PC-9 (cell line): ENCODE measurements at regions not wholly inside any gene's neighbourhood (a gene's known extent, or its start where the extent isn't known, plus 50 kb on each side); places are given as distances from the start of the nearest gene placed in this dataset.

Source experiments
- BruUV-seq: library from RNA; stranded (reverse); fragments of 400-500 nt; replicated peaks from 2 replicates; lab custom pipeline; 2021; lab: Mats Ljungman, UMichigan
- CTCF ChIA-PET: fragments of 300-600 bp; sonication (Branson Sonifier 250); formaldehyde crosslinking; loops from one replicate; lab custom pipeline; 2022; ENCODE audit warnings: antibody characterized with exemption; lab: Charles Lee
- POLR2A ChIA-PET: fragments of 300-600 bp; sonication (Branson Sonifier 250); formaldehyde crosslinking; loops from one replicate; lab custom pipeline; 2022; ENCODE audit warnings: antibody characterized with exemption; ENCODE audit not compliant: unreplicated experiment; lab: Charles Lee
- DNase-seq, 2 experiments: peaks; one replicate each; pipeline versions ENCODE4 v3.0.0 to v3.0.0-alpha.2; 2015 to 2022; ENCODE audit warnings: mixed read lengths in 1 of 2
- H2AFZ ChIP-seq: fragments of 200-600 bp; sonication (generic); 2 replicates; pipeline ENCODE4 v1.8.1; 2017; ENCODE audit warnings: antibody characterized with exemption
- H3F3A ChIP-seq: fragments of 200-600 bp; sonication (generic); 2 replicates; pipeline ENCODE4 v1.8.1; 2017; ENCODE audit warnings: antibody characterized with exemption, mild to moderate bottlenecking, low read depth; ENCODE audit not compliant: insufficient read depth
- H3K27ac ChIP-seq: fragments of 200-600 bp; sonication (generic); 2 replicates; pipeline ENCODE4 v1.6.1; 2016; ENCODE audit warnings: mixed run types
- H3K27me3 ChIP-seq: fragments of 200-600 bp; sonication (generic); 2 replicates; pipeline ENCODE4 v1.6.1; 2016; ENCODE audit warnings: low read depth, mixed run types; ENCODE audit not compliant: insufficient read depth
- H3K36me3 ChIP-seq: fragments of 200-600 bp; sonication (generic); 2 replicates; pipeline ENCODE4 v1.6.1; 2016; ENCODE audit warnings: low read depth, mixed run types
- H3K4me1 ChIP-seq: fragments of 200-600 bp; sonication (generic); replicated peaks from 2 replicates; pipeline ENCODE4 v1.6.1; 2016; ENCODE audit warnings: mixed run types; ENCODE audit not compliant: insufficient read depth
- H3K4me2 ChIP-seq: fragments of 200-600 bp; sonication (generic); 2 replicates; pipeline ENCODE4 v1.6.1; 2017; ENCODE audit warnings: mixed run types
- H3K4me3 ChIP-seq: fragments of 200-600 bp; sonication (generic); 2 replicates; pipeline ENCODE4 v1.6.1; 2016; ENCODE audit warnings: mixed run types
- H3K79me2 ChIP-seq: fragments of 200-600 bp; sonication (generic); 2 replicates; pipeline ENCODE4 v1.6.1; 2017; ENCODE audit warnings: low read depth, mixed run types
- H3K9me2 ChIP-seq: fragments of 200-600 bp; sonication (generic); 2 replicates; pipeline ENCODE4 v1.8.1; 2017; ENCODE audit warnings: mild to moderate bottlenecking; ENCODE audit not compliant: insufficient read depth
- H3K9me3 ChIP-seq: fragments of 200-600 bp; sonication (generic); 2 replicates; pipeline ENCODE4 v1.8.1; 2016; ENCODE audit warnings: low read depth; ENCODE audit not compliant: insufficient read depth
- H4K20me1 ChIP-seq: fragments of 200-600 bp; sonication (generic); 2 replicates; pipeline ENCODE4 v1.8.1; 2017; ENCODE audit not compliant: insufficient read depth
- CTCF ChIP-seq: fragments of 200-600 bp; sonication (generic); conservative IDR thresholded peaks from 2 replicates; pipeline ENCODE4 v1.6.1; 2017; ENCODE audit warnings: mixed run types, antibody characterized with exemption, mild to moderate bottlenecking, moderate library complexity
- EZH2 ChIP-seq: fragments of 200-600 bp; sonication (generic); IDR thresholded peaks from 2 replicates; pipeline ENCODE4 v1.8.0; 2017; ENCODE audit warnings: antibody characterized with exemption, low read depth
- intact Hi-C: fragments of 100-400 bp; cut with micrococcal nuclease; formaldehyde crosslinking; loops from one replicate; pipeline ENCODE4 v1.10.0; 2022; ENCODE audit not compliant: unreplicated experiment

- no peaks in the 10 kb centered on the region for H4K20me1 ChIP-seq
- H3K9me2 ChIP-seq: no peaks in the 10 kb centered on the region; the same call in 1 of the 2 replicates
- DNase-seq: no peak
- H3F3A ChIP-seq: no peaks in the 10 kb centered on the region
- no peaks in the 10 kb centered on the region for H3K79me2 ChIP-seq
- no peak overlapping the region for H2AFZ ChIP-seq
- ChIA-PET POLR2A (no interaction called here), CTCF (no interaction called here)
- H3K36me3 ChIP-seq: no peaks in the 10 kb centered on the region
- H3K4me3 ChIP-seq: no peak overlapping the region
- no peak overlapping the region for H3K27ac ChIP-seq
- BruUV-seq: no TSS peak
- TF ChIP-seq EZH2 (no peak), CTCF (no peak)
- no peak overlapping the region for H3K4me2 ChIP-seq
- H3K4me1 ChIP-seq: no peaks in the 10 kb centered on the region
- H3K27me3 ChIP-seq: no peaks in the 10 kb centered on the region
- intact Hi-C loops: no loop called here
- no peaks in the 10 kb centered on the region for H3K9me3 ChIP-seq
These were observed 364.5 kb downstream of the MAN2A1 start for GRCh38 chr5:110054240-110054639.

- Histone ChIP-seq H4K20me1 (no peaks in the 10 kb centered on the region), H3K27me3 (no peaks in the 10 kb centered on the region), H3K4me3 (no peak overlapping the region), H3K79me2 (no peaks in the 10 kb centered on the region), H3K36me3 (no peaks in the 10 kb centered on the region), H3K9me3 (no peaks in the 10 kb centered on the region), H3K9me2 (no peaks in the 10 kb centered on the region; the same call in 1 of the 2 replicates), H3K4me1 (no peaks in the 10 kb centered on the region), H3F3A (no peaks in the 10 kb centered on the region), H3K27ac (no peak overlapping the region), H3K4me2 (no peak overlapping the region), H2AFZ (no peak overlapping the region)
- no TSS peak for BruUV-seq
- ChIA-PET POLR2A (no interaction called here), CTCF (no interaction called here)
- no peak for DNase-seq
- intact Hi-C loops: no loop called here
- TF ChIP-seq CTCF (no peak), EZH2 (no peak)
These were observed 365.6 kb downstream of the MAN2A1 start for GRCh38 chr5:110055302-110055701.

GRCh38 chr5:110056580-110057114 is 366.9 kb downstream of the MAN2A1 start:
- Histone ChIP-seq H2AFZ (no peak overlapping the region), H3K36me3 (no peaks in the 10 kb centered on the region), H3K4me3 (no peak overlapping the region), H3F3A (no peaks in the 10 kb centered on the region), H3K9me2 (no peaks in the 10 kb centered on the region; the same call in 1 of the 2 replicates), H3K27ac (no peak overlapping the region), H4K20me1 (no peaks in the 10 kb centered on the region), H3K4me2 (no peak overlapping the region), H3K79me2 (no peaks in the 10 kb centered on the region), H3K9me3 (no peaks in the 10 kb centered on the region), H3K4me1 (no peaks in the 10 kb centered on the region), H3K27me3 (no peaks in the 10 kb centered on the region)
- CTCF ChIA-PET: no interaction called here
- POLR2A ChIA-PET: no interaction called here
- BruUV-seq: no TSS peak
- intact Hi-C loops: no loop called here
- no peak for DNase-seq
- no peak for TF ChIP-seq CTCF
- TF ChIP-seq EZH2: no peak
